ENCODE measurements at regions not wholly inside any gene's neighbourhood (a gene's known extent, or its start where the extent isn't known, plus 50 kb on each side); places are given as distances from the start of the nearest gene placed in this dataset.

GRCh38 chr12:127559349-127560040, 707.5 kb upstream of the TMEM132C start:
- Histone ChIP-seq H3K27ac (no peak overlapping the region), H3K4me3 (ENCODE audit: low read depth, low read length) (no peak overlapping the region), H3K36me3 (no peaks in the 10 kb centered on the region), H3K27me3 (ENCODE audit: insufficient read depth, low read depth, severe bottlenecking) (no peaks in the 10 kb centered on the region), H3K9me3 (ENCODE audit: severe bottlenecking) (no peaks in the 10 kb centered on the region)
- peak; percentile 63 for TF ChIP-seq CTCF (IDR thresholded peaks at IDR 0.05; ENCODE audit: low read depth, low read length)
- DNase-seq, result peak; percentile 17

- H3K27ac ChIP-seq, result no peak overlapping the region
- no peaks in the 10 kb centered on the region for H3K27me3 ChIP-seq (ENCODE audit: insufficient read depth, low read depth, severe bottlenecking)
- no peaks in the 10 kb centered on the region for H3K36me3 ChIP-seq
These were observed 706.9 kb upstream of the TMEM132C start for GRCh38 chr12:127560041-127560478.

GRCh38 chr12:127562816-127563215, 704.2 kb upstream of the TMEM132C start:
- Histone ChIP-seq H3K9me3 (ENCODE audit: severe bottlenecking) (peaks cover 2% of the 10 kb centered on the region), H3K27me3 (ENCODE audit: insufficient read depth, low read depth, severe bottlenecking) (no peaks in the 10 kb centered on the region), H3K36me3 (no peaks in the 10 kb centered on the region), H3K27ac (no peak overlapping the region), H3K4me3 (ENCODE audit: low read depth, low read length) (no peak overlapping the region)
- no peak for TF ChIP-seq CTCF (IDR thresholded peaks at IDR 0.05; ENCODE audit: low read depth, low read length)
- DNase-seq, result no peak

More at GRCh38 chr12:127560041-127560478, 706.9 kb upstream of the TMEM132C start:
- no peaks in the 10 kb centered on the region for H3K9me3 ChIP-seq (ENCODE audit: severe bottlenecking)
- no peak for DNase-seq
- no peak overlapping the region for H3K4me3 ChIP-seq (ENCODE audit: low read depth, low read length)
- TF ChIP-seq CTCF (IDR thresholded peaks at IDR 0.05; ENCODE audit: low read depth, low read length), result no peak

- no peaks in the 10 kb centered on the region for H3K27me3 ChIP-seq (ENCODE audit: insufficient read depth, low read depth, severe bottlenecking)
- no peak overlapping the region for H3K4me3 ChIP-seq (ENCODE audit: low read depth, low read length)
- TF ChIP-seq CTCF (IDR thresholded peaks at IDR 0.05; ENCODE audit: low read depth, low read length), result no peak
- no peak for DNase-seq
- H3K36me3 ChIP-seq, result no peaks in the 10 kb centered on the region
- peaks cover 3% of the 10 kb centered on the region for H3K9me3 ChIP-seq (ENCODE audit: severe bottlenecking)
- no peak overlapping the region for H3K27ac ChIP-seq
These were observed 701.7 kb upstream of the TMEM132C start for GRCh38 chr12:127565241-127565640.

GRCh38 chr12:127567531-127567930, 699.4 kb upstream of the TMEM132C start:
- no peak for TF ChIP-seq CTCF (IDR thresholded peaks at IDR 0.05; ENCODE audit: low read depth, low read length)
- no peak overlapping the region for H3K27ac ChIP-seq
- H3K27me3 ChIP-seq (ENCODE audit: insufficient read depth, low read depth, severe bottlenecking), result no peaks in the 10 kb centered on the region
- DNase-seq, result no peak
- H3K9me3 ChIP-seq (ENCODE audit: severe bottlenecking), result peaks cover 3% of the 10 kb centered on the region
- no peak overlapping the region for H3K4me3 ChIP-seq (ENCODE audit: low read depth, low read length)
- no peaks in the 10 kb centered on the region for H3K36me3 ChIP-seq

GRCh38 chr12:127570387-127570786, 696.6 kb upstream of the TMEM132C start:
- Histone ChIP-seq H3K9me3 (ENCODE audit: severe bottlenecking) (peaks cover 3% of the 10 kb centered on the region), H3K27ac (no peak overlapping the region), H3K4me3 (ENCODE audit: low read depth, low read length) (no peak overlapping the region), H3K36me3 (no peaks in the 10 kb centered on the region), H3K27me3 (ENCODE audit: insufficient read depth, low read depth, severe bottlenecking) (no peaks in the 10 kb centered on the region)
- TF ChIP-seq CTCF (IDR thresholded peaks at IDR 0.05; ENCODE audit: low read depth, low read length), result no peak
- no peak for DNase-seq
